Esophagus muscularis mucosa (tissue), 4 donors: ENCODE measurements at regions not wholly inside any gene's neighbourhood (a gene's known extent, or its start where the extent isn't known, plus 50 kb on each side); places are given as distances from the start of the nearest gene placed in this dataset.
"Not testable (repeated sequence)": the region's sequence is repeated elsewhere in the genome, so short reads cannot be mapped to it uniquely, and the experiment has no call there.

Experiments used
- DNase-seq: peaks from one replicate; pipeline ENCODE4 v3.0.0-alpha.2; 2017; ENCODE audit errors: extremely low spot score
- H3K27ac ChIP-seq, 4 donors: fragments of 200-600 bp; sonication (generic); replicated peaks in 1 of 4; 1 replicate in 3 of 4; 2 replicates in 1 of 4; pipeline ENCODE4 v1.5.1; 2016 to 2019; ENCODE audit warnings: mild to moderate bottlenecking in 1 of 4
- H3K27me3 ChIP-seq, 4 donors: fragments of 200-600 bp; sonication (generic); one replicate each; pipeline versions ENCODE4 v1.5.1 to v1.6.0; 2016 to 2019
- H3K36me3 ChIP-seq, 4 donors: fragments of 200-600 bp; sonication (generic); one replicate each; pipeline ENCODE4 v1.5.1; 2016 to 2019
- H3K4me1 ChIP-seq, 4 donors: fragments of 200-600 bp; sonication (generic); one replicate each; pipeline ENCODE4 v1.5.1; 2016 to 2019
- H3K4me3 ChIP-seq, 4 donors: fragments of 200-600 bp; sonication (generic); 1 replicate in 2 of 4; 2 replicates in 2 of 4; pipeline ENCODE4 v1.5.1; 2016 to 2019; ENCODE audit warnings: mild to moderate bottlenecking in 4 of 4, moderate library complexity in 1 of 4
- H3K9me3 ChIP-seq, 4 donors: fragments of 200-600 bp; sonication (generic); 1 replicate in 3 of 4; 2 replicates in 1 of 4; pipeline ENCODE4 v1.5.1; 2016 to 2019
- WGBS: methylation state at CpG from one replicate; pipeline ENCODE4 v1.1.5; 2018; 5-methylcytosine and 5-hydroxymethylcytosine counted together
- intact Hi-C: fragments of 100-400 bp; cut with DNase I; formaldehyde crosslinking; loops from one replicate; pipeline ENCODE4 v1.15.1; 2023

GRCh38 chr16:32038783-32039496, 165.3 kb downstream of the ZNF267 start:
- H3K4me1 ChIP-seq, H3K4me3 ChIP-seq, H3K27ac ChIP-seq, H3K36me3 ChIP-seq, H3K9me3 ChIP-seq, DNase-seq, intact Hi-C loops, H3K27me3 ChIP-seq: not testable (repeated sequence)
- WGBS = no CpG with 5 or more reads among the region's 10 CpGs

GRCh38 chr16:32039919-32040318, 166.3 kb downstream of the ZNF267 start:
- DNase-seq, H3K27ac ChIP-seq, intact Hi-C loops, H3K9me3 ChIP-seq, H3K27me3 ChIP-seq, H3K4me3 ChIP-seq, H3K4me1 ChIP-seq, H3K36me3 ChIP-seq: not testable (repeated sequence)
- WGBS = no CpG with 5 or more reads among the region's 10 CpGs

GRCh38 chr16:32066016-32066651, 187.0 kb upstream of the TP53TG3D start:
- H3K27me3 ChIP-seq, H3K9me3 ChIP-seq, H3K36me3 ChIP-seq, H3K4me1 ChIP-seq, H3K4me3 ChIP-seq, H3K27ac ChIP-seq, intact Hi-C loops: not testable (repeated sequence)
- 32% methylated on average over 9 of the region's 13 CpGs for WGBS
- DNase-seq = peak; percentile 53

- not testable (repeated sequence) for H3K27ac ChIP-seq
These were observed 181.5 kb upstream of the TP53TG3D start for GRCh38 chr16:32071586-32071985.

GRCh38 chr16:32083891-32084290, 169.2 kb upstream of the TP53TG3D start:
- H3K4me3 ChIP-seq, H3K9me3 ChIP-seq, intact Hi-C loops, H3K36me3 ChIP-seq, DNase-seq, H3K4me1 ChIP-seq, H3K27ac ChIP-seq: not testable (repeated sequence)
- no CpG with 5 or more reads among the region's 15 CpGs for WGBS
- peaks cover 0 to 27% (median 3%) of the 10 kb centered on the region in 4 donors for H3K27me3 ChIP-seq

More at GRCh38 chr16:32071586-32071985, 181.5 kb upstream of the TP53TG3D start:
- H3K9me3 ChIP-seq, H3K4me1 ChIP-seq, H3K36me3 ChIP-seq, intact Hi-C loops, H3K27me3 ChIP-seq, H3K4me3 ChIP-seq, DNase-seq: not testable (repeated sequence)
- no CpG with 5 or more reads among the region's 3 CpGs for WGBS

- H3K9me3 ChIP-seq, H3K4me1 ChIP-seq, H3K27ac ChIP-seq, DNase-seq, intact Hi-C loops, H3K36me3 ChIP-seq: not testable (repeated sequence)
- WGBS = 25% methylated on average over 74 of the region's 86 CpGs
- H3K27me3 ChIP-seq = peaks cover 0 to 27% (median 3%) of the 10 kb centered on the region in 4 donors
- H3K4me3 ChIP-seq = peak overlapping the region in 2 of 4 donors; percentile 36 to 40
These were observed 168.3 kb upstream of the TP53TG3D start for GRCh38 chr16:32084656-32085401.

- H3K4me3 ChIP-seq = peak overlapping the region in 2 of 4 donors; percentile 36 to 40
These were observed 167.5 kb upstream of the TP53TG3D start for GRCh38 chr16:32085438-32086141.

GRCh38 chr16:32115562-32115961, 137.5 kb upstream of the TP53TG3D start:
- intact Hi-C loops, H3K27ac ChIP-seq, H3K36me3 ChIP-seq, H3K9me3 ChIP-seq: not testable (repeated sequence)
- 18% methylated on average over 45 of the region's 45 CpGs for WGBS
- peaks cover 0 to 17% (median 6%) of the 10 kb centered on the region in 4 donors for H3K27me3 ChIP-seq
- DNase-seq = peak; percentile 34
- H3K4me1 ChIP-seq = peaks cover 0 to 13% (median 11%) of the 10 kb centered on the region in 4 donors
- H3K4me3 ChIP-seq = peak overlapping the region; percentile 52 to 60 (median 54)

More at GRCh38 chr16:32085438-32086141, 167.5 kb upstream of the TP53TG3D start:
- H3K4me1 ChIP-seq, H3K36me3 ChIP-seq, H3K9me3 ChIP-seq, intact Hi-C loops, DNase-seq, H3K27ac ChIP-seq: not testable (repeated sequence)
- peaks cover 0 to 27% (median 3%) of the 10 kb centered on the region in 4 donors for H3K27me3 ChIP-seq
- WGBS = 8% methylated on average over 40 of the region's 65 CpGs
